HG02970 (cell line): ENCODE measurements at regions not wholly inside any gene's neighbourhood (a gene's known extent, or its start where the extent isn't known, plus 50 kb on each side); places are given as distances from the start of the nearest gene placed in this dataset.
A peak's percentile ranks its signal among the peaks of the same experiment; 100 is the strongest.

Experiments used
- ATAC-seq: cut with Tn5 transposase; IDR thresholded peaks from one replicate; pipeline ENCODE4 v1.9.1; 2021; ENCODE audit warnings: mild to moderate bottlenecking, moderate library complexity, moderate number of reproducible peaks; ENCODE audit not compliant: unreplicated experiment, low FRiP score

GRCh38 chr11:16448123-16448717 is 91.9 kb upstream of the SOX6 start:
- no peak for ATAC-seq

- ATAC-seq: no peak
These were observed 85.1 kb upstream of the SOX6 start for GRCh38 chr11:16441461-16441860.

- ATAC-seq: no peak
These were observed 83.8 kb upstream of the SOX6 start for GRCh38 chr11:16440136-16440535.

- ATAC-seq: no peak
These were observed 77.7 kb upstream of the SOX6 start for GRCh38 chr11:16434036-16434435.

GRCh38 chr11:16430674-16431073 is 74.3 kb upstream of the SOX6 start:
- ATAC-seq: no peak

- ATAC-seq: no peak
These were observed 65.5 kb upstream of the SOX6 start for GRCh38 chr11:16421826-16422225.

GRCh38 chr11:16418428-16419097 is 62.2 kb upstream of the SOX6 start:
- ATAC-seq: no peak

- ATAC-seq: peak; percentile 61
These were observed 56.3 kb upstream of the SOX6 start for GRCh38 chr11:16412525-16413172.

GRCh38 chr11:16410479-16410878 is 54.1 kb upstream of the SOX6 start:
- ATAC-seq: no peak

GRCh38 chr11:16408619-16409018 is 52.3 kb upstream of the SOX6 start:
- ATAC-seq: no peak

- ATAC-seq: no peak
These were observed 49.9 kb upstream of the SOX6 start for GRCh38 chr11:16406226-16406625.
